ENCODE measurements at regions not wholly inside any gene's neighbourhood (a gene's known extent, or its start where the extent isn't known, plus 50 kb on each side); places are given as distances from the start of the nearest gene placed in this dataset.

GRCh38 chr18:32582455-32582854, 111.8 kb upstream of the GAREM1 start:
- POLR2A ChIA-PET = no interaction called here
- intact Hi-C loops (cut with micrococcal nuclease; ENCODE audit: unreplicated experiment) = no loop called here

More at GRCh38 chr18:32582455-32582854, 111.8 kb upstream of the GAREM1 start:
- BruUV-seq (replicated peaks) = no TSS peak
- Histone ChIP-seq H3K4me3 (replicated peaks in 1 of 3; ENCODE audit: insufficient read depth in 1 of 3, low read depth in 2 of 3, low read length in 3 of 3) (no peak overlapping the region), H2AFZ (ENCODE audit: low read length) (no peak overlapping the region), H4K20me1 (ENCODE audit: insufficient read depth, low read length) (no peaks in the 10 kb centered on the region), H3K79me2 (ENCODE audit: insufficient read depth, low read length) (no peaks in the 10 kb centered on the region), H3K36me3 (replicated peaks in 1 of 2; ENCODE audit: control insufficient read depth in 1 of 2, insufficient read depth in 2 of 2, low read length in 2 of 2) (no peaks in the 10 kb centered on the region), H3K27ac (ENCODE audit: extremely low read length, insufficient read depth, low read length) (no peak overlapping the region), H3K9ac (ENCODE audit: insufficient read depth, low read depth, low read length) (no peak overlapping the region), H3K4me2 (ENCODE audit: low read depth, low read length) (no peak overlapping the region), H3K4me1 (ENCODE audit: insufficient read depth, low read length) (no peaks in the 10 kb centered on the region), H3K27me3 (ENCODE audit: control insufficient read depth in 1 of 2, insufficient read depth in 2 of 2, low read length in 2 of 2) (no peaks in the 10 kb centered on the region; a peak in 1 of 5 replicates), H3K9me3 (ENCODE audit: low read length) (no peaks in the 10 kb centered on the region)
- CTCF ChIA-PET (ENCODE audit: low intra/inter-chr PET ratio, low total read pairs) = no interaction called here
- no peak for DNase-seq (ENCODE audit: low spot score)
- FAIRE-seq = no peak
- no peak for ATAC-seq
- TF ChIP-seq SNAPC2 (CRISPR knock-in tag; IDR thresholded peaks at IDR 0.05) = no peak
- TF ChIP-seq RFX3 (CRISPR knock-in tag; IDR thresholded peaks at IDR 0.05) = no peak
- no peak for TF ChIP-seq ZKSCAN1 (IDR thresholded peaks at IDR 0.05; ENCODE audit: low read length)
- no peak for TF ChIP-seq ZKSCAN8 (CRISPR knock-in tag; IDR thresholded peaks at IDR 0.05; ENCODE audit: borderline replicate concordance)
- no peak for TF ChIP-seq ETV5 (CRISPR knock-in tag; IDR thresholded peaks at IDR 0.05; ENCODE audit: borderline replicate concordance)
- no peak for TF ChIP-seq DMTF1 (CRISPR knock-in tag; IDR thresholded peaks at IDR 0.05)
- no peak for TF ChIP-seq JARID2 (CRISPR knock-in tag; IDR thresholded peaks at IDR 0.05; ENCODE audit: insufficient replicate concordance)
- TF ChIP-seq ERF (CRISPR knock-in tag; IDR thresholded peaks at IDR 0.05) = no peak
- no peak for TF ChIP-seq ARID2 (CRISPR knock-in tag; IDR thresholded peaks at IDR 0.05; ENCODE audit: borderline replicate concordance)
- no peak for TF ChIP-seq ATRX (CRISPR knock-in tag; IDR thresholded peaks at IDR 0.05; ENCODE audit: borderline replicate concordance)
- no peak for TF ChIP-seq ZNF383 (CRISPR knock-in tag; IDR thresholded peaks at IDR 0.05; ENCODE audit: borderline replicate concordance)
- no peak for TF ChIP-seq TRIM22 (IDR thresholded peaks at IDR 0.05)
- no peak for TF ChIP-seq ZNF143 (CRISPR knock-in tag; IDR thresholded peaks at IDR 0.05)
- TF ChIP-seq EED (CRISPR knock-in tag; IDR thresholded peaks at IDR 0.05) = no peak
- no peak for TF ChIP-seq ZNF746 (CRISPR knock-in tag; IDR thresholded peaks at IDR 0.05)
- no peak for TF ChIP-seq ZMAT5 (CRISPR knock-in tag; IDR thresholded peaks at IDR 0.05; ENCODE audit: borderline replicate concordance, low read depth)
- TF ChIP-seq THAP7 (CRISPR knock-in tag; IDR thresholded peaks at IDR 0.05) = no peak
- no peak for TF ChIP-seq FOXA1 (IDR thresholded peaks at IDR 0.05)
- no peak for TF ChIP-seq FOXA1 (CRISPR knock-in tag; IDR thresholded peaks at IDR 0.05)
- 29% methylated on average over 3 of the region's 3 CpGs for WGBS (ENCODE audit: low lambda C conversion rate)
- in situ Hi-C loops (cut with HindIII; ENCODE audit: extremely low pct_ligation_motif_present, low pct_unique_long_range_greater_than_20kb) = no loop called here
